IPS-18a (cell line): ENCODE measurements at regions not wholly inside any gene's neighbourhood (a gene's known extent, or its start where the extent isn't known, plus 50 kb on each side); places are given as distances from the start of the nearest gene placed in this dataset.

Experiments used
- H3K27ac ChIP-seq: one replicate; pipeline ENCODE4 v1.5.1; 2013; ENCODE audit warnings: low read length
- H3K27me3 ChIP-seq: one replicate; pipeline ENCODE4 v1.6.1; 2013; ENCODE audit warnings: mild to moderate bottlenecking, low read length; ENCODE audit not compliant: control insufficient read depth, insufficient read depth
- H3K36me3 ChIP-seq: one replicate; pipeline ENCODE4 v1.6.1; 2013; ENCODE audit warnings: low read depth, low read length; ENCODE audit not compliant: control insufficient read depth
- H3K4me1 ChIP-seq: one replicate; pipeline ENCODE4 v1.6.1; 2013; ENCODE audit warnings: low read depth, low read length; ENCODE audit not compliant: control insufficient read depth
- H3K4me3 ChIP-seq: one replicate; pipeline ENCODE4 v1.5.1; 2013; ENCODE audit warnings: low read length
- H3K9ac ChIP-seq: one replicate; pipeline ENCODE4 v1.6.1; 2013; ENCODE audit warnings: mild to moderate bottlenecking, low read length, moderate library complexity
- H3K9me3 ChIP-seq: one replicate; pipeline ENCODE4 v1.6.1; 2013; ENCODE audit warnings: low read depth, low read length; ENCODE audit not compliant: control insufficient read depth

- Histone ChIP-seq H3K9ac (no peak overlapping the region), H3K36me3 (no peaks in the 10 kb centered on the region), H3K4me3 (no peak overlapping the region), H3K4me1 (no peaks in the 10 kb centered on the region), H3K27me3 (no peaks in the 10 kb centered on the region), H3K27ac (no peak overlapping the region), H3K9me3 (no peaks in the 10 kb centered on the region)
Measured at GRCh38 chr1:69410893-69411292, 156.8 kb upstream of the LRRC7 start.

DNA sequence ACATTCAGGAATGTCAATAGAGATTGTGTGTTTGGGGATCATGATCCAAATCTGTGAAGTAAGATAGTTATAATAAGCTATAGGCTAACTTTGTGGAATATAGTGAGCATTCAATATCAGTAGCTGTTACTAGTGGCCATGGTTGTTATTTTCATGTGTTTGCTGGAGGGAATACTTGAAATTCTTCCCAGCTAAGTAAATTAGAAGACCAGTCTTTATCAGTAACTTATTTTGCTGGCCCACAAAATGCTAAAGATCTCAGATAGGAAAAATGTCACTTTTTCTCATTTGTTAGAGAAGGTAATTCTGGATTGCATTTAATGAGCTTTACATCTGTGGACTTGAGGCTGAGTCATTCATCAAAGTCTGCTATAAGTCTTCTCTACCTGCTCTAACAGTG lies 156.1 kb upstream of the LRRC7 start:
- H3K9me3 ChIP-seq = no peaks in the 10 kb centered on the region
- H3K27me3 ChIP-seq = no peaks in the 10 kb centered on the region
- no peaks in the 10 kb centered on the region for H3K36me3 ChIP-seq
- H3K4me1 ChIP-seq = no peaks in the 10 kb centered on the region
- no peak overlapping the region for H3K27ac ChIP-seq
- H3K9ac ChIP-seq = no peak overlapping the region
- no peak overlapping the region for H3K4me3 ChIP-seq

DNA sequence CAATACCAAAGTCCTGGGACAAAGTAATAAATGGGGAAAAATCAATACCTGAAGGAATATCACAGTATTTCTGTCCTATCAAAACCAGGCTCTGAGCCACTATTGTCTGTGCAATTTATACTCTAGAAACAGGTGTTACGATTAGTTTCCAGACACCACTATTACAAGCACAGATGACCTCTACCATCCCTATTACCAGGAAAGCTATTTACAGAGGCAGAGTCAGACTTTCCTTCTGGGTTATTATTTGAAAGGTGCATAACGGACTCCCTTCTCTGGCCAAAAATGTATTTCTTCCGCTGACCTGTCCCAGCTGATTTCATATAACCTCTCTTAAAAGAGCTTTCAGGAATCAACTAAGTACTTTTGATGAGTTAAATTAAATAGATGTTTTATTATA lies 154.6 kb upstream of the LRRC7 start:
- Histone ChIP-seq H3K9ac (no peak overlapping the region), H3K4me3 (no peak overlapping the region), H3K36me3 (no peaks in the 10 kb centered on the region), H3K9me3 (no peaks in the 10 kb centered on the region), H3K27ac (no peak overlapping the region), H3K27me3 (no peaks in the 10 kb centered on the region), H3K4me1 (no peaks in the 10 kb centered on the region)

- Histone ChIP-seq H3K4me1 (no peaks in the 10 kb centered on the region), H3K27ac (no peak overlapping the region), H3K27me3 (no peaks in the 10 kb centered on the region), H3K9ac (no peak overlapping the region), H3K36me3 (no peaks in the 10 kb centered on the region), H3K4me3 (no peak overlapping the region), H3K9me3 (no peaks in the 10 kb centered on the region)
Measured at GRCh38 chr1:69414574-69414973, 153.1 kb upstream of the LRRC7 start.

DNA sequence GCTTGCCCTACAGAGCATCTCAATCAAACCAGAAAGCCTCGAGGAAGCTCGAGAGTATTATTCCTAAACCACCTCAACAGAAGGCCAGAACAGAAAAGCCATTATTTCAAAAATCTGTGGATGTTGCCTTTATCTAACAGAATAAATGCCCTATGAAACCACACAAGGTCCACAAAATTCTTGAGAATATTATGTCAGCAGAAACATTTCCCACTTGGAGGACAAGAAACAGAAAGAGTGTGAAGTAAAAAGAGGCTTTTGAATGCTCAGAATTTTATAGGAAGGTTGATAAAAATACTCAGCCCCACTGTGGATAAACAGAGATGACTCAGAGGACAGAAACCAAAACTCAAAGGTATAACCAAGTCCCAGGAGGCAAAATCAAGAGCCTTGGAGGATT lies 146.4 kb upstream of the LRRC7 start:
- H3K4me1 ChIP-seq = no peaks in the 10 kb centered on the region
- no peak overlapping the region for H3K27ac ChIP-seq
- H3K9ac ChIP-seq = no peak overlapping the region
- H3K36me3 ChIP-seq = no peaks in the 10 kb centered on the region
- no peak overlapping the region for H3K4me3 ChIP-seq
- H3K27me3 ChIP-seq = no peaks in the 10 kb centered on the region
- H3K9me3 ChIP-seq = no peaks in the 10 kb centered on the region

GRCh38 chr1:69425871-69426270 lies 141.9 kb upstream of the LRRC7 start:
- no peak overlapping the region for H3K4me3 ChIP-seq
- H3K27ac ChIP-seq = no peak overlapping the region
- no peaks in the 10 kb centered on the region for H3K27me3 ChIP-seq
- no peaks in the 10 kb centered on the region for H3K36me3 ChIP-seq
- H3K4me1 ChIP-seq = no peaks in the 10 kb centered on the region
- H3K9ac ChIP-seq = no peak overlapping the region
- H3K9me3 ChIP-seq = no peaks in the 10 kb centered on the region

DNA sequence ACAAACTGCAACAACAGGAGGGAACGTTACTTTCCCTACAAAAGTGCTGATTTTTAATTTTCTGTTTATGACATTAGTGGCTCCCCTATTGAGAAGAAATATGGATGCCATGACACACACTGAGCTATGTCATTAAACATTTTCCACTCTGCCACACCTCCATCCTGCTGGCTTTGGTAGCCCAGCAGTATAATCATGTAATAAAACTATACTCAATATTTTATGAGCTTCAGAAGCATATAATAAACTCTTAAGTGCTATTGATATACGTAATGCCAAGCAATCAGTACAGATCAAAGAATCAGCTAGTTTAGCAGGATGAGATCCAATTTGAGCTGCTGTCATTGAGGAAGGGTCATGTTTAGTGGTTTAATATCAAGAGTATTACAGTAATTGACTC lies 141.3 kb upstream of the LRRC7 start:
- Histone ChIP-seq H3K27me3 (no peaks in the 10 kb centered on the region), H3K9me3 (no peaks in the 10 kb centered on the region), H3K36me3 (no peaks in the 10 kb centered on the region), H3K9ac (no peak overlapping the region), H3K4me1 (no peaks in the 10 kb centered on the region), H3K27ac (no peak overlapping the region), H3K4me3 (no peak overlapping the region)

DNA sequence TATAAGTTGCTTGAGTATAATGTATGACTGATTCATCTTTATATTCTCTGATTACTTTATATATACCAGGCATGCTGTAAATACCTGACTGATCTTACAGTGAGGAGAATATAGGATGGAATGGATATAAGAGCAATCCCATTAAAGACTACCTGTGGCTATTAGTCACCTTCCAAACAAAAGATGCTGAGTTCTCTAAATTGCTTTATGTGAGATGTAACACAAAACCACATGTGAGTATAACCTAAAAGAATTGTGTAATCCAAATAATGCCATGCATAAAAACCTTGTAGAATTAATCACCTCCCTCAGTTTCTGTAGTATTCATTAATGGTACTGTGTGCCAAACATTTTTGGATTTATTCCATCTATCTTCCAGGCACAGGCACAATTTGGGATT lies 134.6 kb upstream of the LRRC7 start:
- H3K36me3 ChIP-seq = no peaks in the 10 kb centered on the region
- H3K9ac ChIP-seq = no peak overlapping the region
- no peaks in the 10 kb centered on the region for H3K27me3 ChIP-seq
- H3K27ac ChIP-seq = no peak overlapping the region
- H3K4me3 ChIP-seq = no peak overlapping the region
- no peaks in the 10 kb centered on the region for H3K9me3 ChIP-seq
- H3K4me1 ChIP-seq = no peaks in the 10 kb centered on the region

- H3K27me3 ChIP-seq = no peaks in the 10 kb centered on the region
- H3K9ac ChIP-seq = no peak overlapping the region
- H3K4me3 ChIP-seq = no peak overlapping the region
- no peaks in the 10 kb centered on the region for H3K4me1 ChIP-seq
- H3K36me3 ChIP-seq = no peaks in the 10 kb centered on the region
- H3K27ac ChIP-seq = no peak overlapping the region
- H3K9me3 ChIP-seq = no peaks in the 10 kb centered on the region
Measured at GRCh38 chr1:69436151-69436550, 131.6 kb upstream of the LRRC7 start.

DNA sequence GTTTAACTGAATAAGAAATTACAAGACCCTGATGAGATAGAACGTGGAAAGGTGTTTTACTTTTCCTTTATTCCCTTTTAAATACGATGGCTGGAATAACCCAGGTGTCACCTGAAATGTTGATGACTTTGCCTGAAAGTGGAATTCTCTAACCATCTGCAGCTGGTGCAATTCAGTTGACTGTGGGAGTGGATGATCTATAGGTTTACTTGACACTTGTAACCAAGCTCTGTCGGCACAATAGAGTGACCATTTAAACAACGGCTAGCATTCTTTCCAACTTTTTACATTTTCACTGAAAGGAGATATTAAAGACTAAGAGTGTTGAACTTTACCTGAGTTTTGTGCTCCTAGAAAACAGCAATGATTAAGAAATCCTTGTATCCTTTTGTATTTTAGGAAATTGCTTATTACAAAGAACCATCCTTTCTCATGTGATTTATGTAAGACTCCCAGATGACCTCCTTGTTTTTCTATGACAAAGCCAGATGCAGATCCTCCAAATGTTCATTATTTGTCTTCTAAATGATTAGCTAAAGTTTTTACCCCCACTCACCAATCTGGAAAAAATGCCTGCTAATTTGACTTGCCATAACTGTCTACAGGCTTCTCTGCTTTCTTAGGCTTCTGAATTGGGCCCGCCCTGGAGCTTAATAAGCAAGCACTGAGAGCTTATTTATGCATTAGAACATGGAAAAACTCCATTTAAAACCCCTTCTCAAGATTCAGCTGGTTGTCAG lies 129.5 kb upstream of the LRRC7 start:
- Histone ChIP-seq H3K36me3 (no peaks in the 10 kb centered on the region), H3K9ac (no peak overlapping the region), H3K4me3 (no peak overlapping the region), H3K9me3 (no peaks in the 10 kb centered on the region), H3K4me1 (no peaks in the 10 kb centered on the region), H3K27ac (no peak overlapping the region), H3K27me3 (no peaks in the 10 kb centered on the region)

DNA sequence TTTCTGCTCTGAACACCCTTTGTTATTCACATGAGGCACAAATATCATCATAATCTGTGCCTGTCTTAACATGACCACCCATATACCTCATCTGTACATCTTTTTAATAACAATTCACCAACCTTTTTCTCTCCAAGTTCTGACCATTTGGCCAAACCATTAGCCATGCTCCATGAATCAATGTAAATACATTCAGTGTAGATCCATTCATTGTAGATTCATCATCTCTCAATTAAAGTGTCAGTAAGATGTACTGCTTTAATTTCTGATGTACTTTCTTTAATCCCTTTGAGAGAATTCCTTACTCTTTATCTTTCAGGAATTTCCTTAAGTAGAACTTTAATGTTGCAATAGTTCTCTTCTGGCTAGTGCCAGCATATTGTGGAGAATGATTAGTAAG lies 126.2 kb upstream of the LRRC7 start:
- H3K9me3 ChIP-seq = no peaks in the 10 kb centered on the region
- no peaks in the 10 kb centered on the region for H3K36me3 ChIP-seq
- no peak overlapping the region for H3K9ac ChIP-seq
- no peak overlapping the region for H3K27ac ChIP-seq
- no peaks in the 10 kb centered on the region for H3K4me1 ChIP-seq
- no peaks in the 10 kb centered on the region for H3K27me3 ChIP-seq
- H3K4me3 ChIP-seq = no peak overlapping the region

GRCh38 chr1:69451196-69451595 lies 116.5 kb upstream of the LRRC7 start:
- Histone ChIP-seq H3K4me3 (no peak overlapping the region), H3K9ac (no peak overlapping the region), H3K9me3 (no peaks in the 10 kb centered on the region), H3K36me3 (no peaks in the 10 kb centered on the region), H3K27ac (no peak overlapping the region), H3K27me3 (no peaks in the 10 kb centered on the region), H3K4me1 (no peaks in the 10 kb centered on the region)
